ENCODE measurements at regions not wholly inside any gene's neighbourhood (a gene's known extent, or its start where the extent isn't known, plus 50 kb on each side); places are given as distances from the start of the nearest gene placed in this dataset.
A peak's percentile ranks its signal among the peaks of the same experiment; 100 is the strongest.

- no peak for TF ChIP-seq TAF1 (IDR thresholded peaks at IDR 0.05; ENCODE audit: low read depth)
- no peak for TF ChIP-seq CTCF (IDR thresholded peaks at IDR 0.05; ENCODE audit: poor library complexity, severe bottlenecking)
- no peak for TF ChIP-seq SMC3 (conservative IDR thresholded peaks at IDR 0.05; ENCODE audit: poor library complexity)
- TF ChIP-seq REST (IDR thresholded peaks at IDR 0.05; ENCODE audit: borderline replicate concordance): no peak
- TF ChIP-seq EP300 (conservative IDR thresholded peaks at IDR 0.05; ENCODE audit: poor library complexity, severe bottlenecking): peak; percentile 50
- no peak for TF ChIP-seq RAD21 (conservative IDR thresholded peaks at IDR 0.05)
- TF ChIP-seq MXI1 (conservative IDR thresholded peaks at IDR 0.05; ENCODE audit: poor library complexity, severe bottlenecking): no peak
Measured at GRCh38 chr4:44872246-44872645, 145.9 kb upstream of the GNPDA2 start.
